HG02759 (cell line): ENCODE measurements at regions not wholly inside any gene's neighbourhood (a gene's known extent, or its start where the extent isn't known, plus 50 kb on each side); places are given as distances from the start of the nearest gene placed in this dataset.
A peak's percentile ranks its signal among the peaks of the same experiment; 100 is the strongest.

ENCODE experiments used
- ATAC-seq: cut with Tn5 transposase; IDR thresholded peaks from one replicate; pipeline ENCODE4 v1.9.1; 2021; ENCODE audit warnings: mild to moderate bottlenecking, moderate library complexity; ENCODE audit not compliant: unreplicated experiment

GRCh38 chr16:73186752-73187601 lies 139.0 kb upstream of the ZFHX3 start:
- ATAC-seq: no peak

DNA sequence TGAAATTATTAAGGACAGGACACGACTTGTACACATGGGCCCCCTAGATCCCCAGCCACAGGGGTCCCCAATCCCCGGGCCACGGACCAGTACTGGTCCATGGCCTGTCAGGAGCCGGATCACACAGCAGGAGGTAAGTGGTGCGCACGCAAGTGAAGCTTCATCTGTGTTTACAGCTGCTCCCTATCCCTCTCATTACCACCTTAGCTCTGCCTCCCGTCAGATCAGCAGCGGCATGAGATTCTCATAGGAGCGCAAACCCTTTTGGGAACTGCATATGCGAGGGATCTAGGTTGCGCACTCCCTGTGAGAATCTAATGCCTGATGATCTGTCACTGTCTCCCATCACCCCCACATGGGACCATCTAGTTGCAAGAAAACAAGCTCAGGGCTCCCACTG lies 137.8 kb upstream of the ZFHX3 start:
- ATAC-seq: no peak

- no peak for ATAC-seq
Observed at GRCh38 chr16:73183611-73184092, 135.7 kb upstream of the ZFHX3 start.

GRCh38 chr16:73179705-73180331 lies 131.9 kb upstream of the ZFHX3 start:
- ATAC-seq: peak; percentile 68

DNA sequence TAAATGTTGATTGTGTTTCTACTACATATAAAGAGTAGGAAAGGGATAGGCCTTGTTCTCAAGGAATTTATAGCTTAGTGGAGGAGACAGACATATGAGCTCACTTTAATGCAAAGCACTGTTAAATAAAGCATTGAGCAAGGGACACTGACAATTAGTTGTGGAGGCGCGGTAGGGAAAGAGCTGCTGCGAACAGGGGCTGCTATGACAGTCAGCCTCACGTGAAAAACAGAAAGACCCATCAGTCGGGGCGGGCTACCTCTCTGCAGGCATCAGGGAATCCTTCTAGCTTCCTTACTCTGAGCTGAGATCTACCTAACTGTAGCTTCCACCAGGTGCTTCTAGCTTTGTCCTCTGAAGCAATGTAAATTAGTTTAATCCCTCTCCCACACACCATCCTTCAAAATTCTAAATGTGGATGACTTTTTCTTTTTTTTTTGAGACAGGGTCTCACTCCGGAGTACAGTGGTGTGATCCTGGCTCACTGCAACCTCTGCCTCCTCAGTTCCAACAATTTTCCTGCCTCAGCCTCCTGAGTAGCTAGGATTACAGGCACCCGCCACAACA lies 129.9 kb upstream of the ZFHX3 start:
- ATAC-seq: no peak

GRCh38 chr16:73176577-73177013 lies 128.7 kb upstream of the ZFHX3 start:
- ATAC-seq: no peak

GRCh38 chr16:73172973-73173709 lies 125.2 kb upstream of the ZFHX3 start:
- ATAC-seq: no peak

DNA sequence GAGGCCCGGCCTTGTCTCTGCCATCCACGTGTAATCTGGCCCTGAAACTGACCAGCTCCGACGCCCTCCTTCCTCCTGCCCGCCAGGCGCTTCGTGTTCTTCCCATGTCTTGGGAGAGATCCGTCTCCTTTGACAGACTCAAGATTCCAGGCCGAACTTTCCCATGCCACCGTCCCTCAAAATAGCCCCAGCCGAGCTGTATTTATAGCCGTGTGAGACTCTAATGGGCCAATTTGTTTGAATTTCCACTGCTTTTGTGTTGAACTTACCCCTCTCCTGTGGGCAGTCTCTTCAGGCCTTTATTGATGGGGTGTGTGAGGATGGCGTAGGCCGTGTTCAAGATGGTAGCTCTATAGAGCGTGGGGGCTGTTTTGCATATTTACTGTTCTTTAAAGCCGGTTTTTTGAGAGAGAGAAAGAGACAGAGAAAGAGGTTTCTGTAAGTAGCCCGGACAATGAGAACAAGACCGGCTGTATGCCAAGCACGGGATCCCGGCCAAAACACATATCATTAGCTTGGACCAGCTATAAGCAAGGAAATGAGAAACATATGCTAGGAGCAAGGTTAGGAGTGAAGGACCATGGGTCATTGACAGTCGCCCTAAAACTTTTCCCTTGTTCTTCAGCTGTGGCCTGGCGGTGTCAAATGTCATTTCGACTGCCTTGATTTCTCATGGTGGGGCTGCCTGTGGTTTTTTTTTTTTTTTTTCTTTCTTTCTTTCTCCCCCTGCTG lies 124.5 kb upstream of the ZFHX3 start:
- ATAC-seq: no peak

GRCh38 chr16:73171901-73172240 lies 123.9 kb upstream of the ZFHX3 start:
- no peak for ATAC-seq

GRCh38 chr16:73171380-73171779 lies 123.5 kb upstream of the ZFHX3 start:
- ATAC-seq: no peak

DNA sequence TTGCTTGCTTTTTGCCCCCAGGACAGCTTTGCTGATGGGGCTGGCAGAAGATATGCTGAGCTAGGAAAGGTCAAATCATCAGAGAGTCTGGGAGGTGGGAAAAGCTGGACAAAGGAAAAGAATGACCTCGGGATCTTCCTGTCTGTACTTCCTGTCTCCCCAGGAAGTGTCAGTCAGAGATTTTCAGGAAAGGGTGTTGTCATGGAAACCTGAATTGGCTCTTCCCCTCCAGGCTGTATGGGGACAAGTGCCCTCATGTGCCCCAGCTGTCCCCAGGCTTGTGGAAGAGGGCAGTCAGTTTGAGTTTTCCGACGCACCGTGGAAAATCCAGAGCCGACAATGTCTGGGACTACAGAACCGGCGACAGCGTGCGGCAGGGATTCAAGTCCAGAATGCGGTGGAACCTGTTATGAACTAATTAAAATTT lies 122.7 kb upstream of the ZFHX3 start:
- no peak for ATAC-seq

GRCh38 chr16:73166947-73167550 lies 119.1 kb upstream of the ZFHX3 start:
- no peak for ATAC-seq

DNA sequence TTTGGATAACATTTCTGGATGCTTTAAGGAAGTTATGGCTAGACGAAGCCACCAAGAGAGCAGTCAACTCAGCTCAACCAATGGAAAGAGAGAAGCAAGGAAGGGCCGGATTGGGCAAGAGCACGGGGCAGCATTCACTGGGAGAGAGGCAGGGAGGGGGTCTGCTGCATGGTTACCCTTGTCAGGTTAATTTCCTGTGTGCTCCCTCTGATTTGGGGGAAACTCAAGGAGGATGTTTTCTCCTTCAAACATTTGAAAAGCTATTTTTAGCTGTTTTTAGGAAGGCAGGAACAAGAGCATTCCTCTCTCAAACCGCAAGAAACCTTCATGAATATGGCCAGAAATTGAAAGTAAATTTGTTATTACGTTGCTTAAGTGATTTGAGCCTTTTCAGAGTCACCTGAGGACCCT lies 118.5 kb upstream of the ZFHX3 start:
- ATAC-seq: no peak

GRCh38 chr16:73163238-73163815 lies 115.4 kb upstream of the ZFHX3 start:
- no peak for ATAC-seq

GRCh38 chr16:73161977-73162376 lies 114.0 kb upstream of the ZFHX3 start:
- no peak for ATAC-seq

DNA sequence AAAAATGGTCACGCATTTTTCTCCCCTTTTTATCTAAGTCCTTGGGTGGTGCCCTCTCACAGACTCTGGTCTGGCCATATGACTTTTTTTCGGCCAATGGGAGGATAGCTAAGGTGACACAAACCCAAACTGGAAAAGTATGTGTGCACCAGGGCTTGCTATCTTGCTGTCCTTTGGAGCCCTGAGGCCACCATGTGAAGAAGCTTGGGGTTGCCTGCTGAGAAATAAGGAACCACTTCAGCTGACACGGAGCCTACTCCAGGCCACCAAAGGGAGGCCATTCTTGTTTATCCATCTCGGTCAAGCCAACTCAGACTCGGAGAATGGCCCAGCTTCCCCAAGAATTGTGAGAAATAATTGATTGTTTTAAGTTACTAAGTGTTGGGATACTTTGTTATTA lies 111.4 kb upstream of the ZFHX3 start:
- no peak for ATAC-seq

- no peak for ATAC-seq
Observed at GRCh38 chr16:73157861-73158260, 109.9 kb upstream of the ZFHX3 start.

DNA sequence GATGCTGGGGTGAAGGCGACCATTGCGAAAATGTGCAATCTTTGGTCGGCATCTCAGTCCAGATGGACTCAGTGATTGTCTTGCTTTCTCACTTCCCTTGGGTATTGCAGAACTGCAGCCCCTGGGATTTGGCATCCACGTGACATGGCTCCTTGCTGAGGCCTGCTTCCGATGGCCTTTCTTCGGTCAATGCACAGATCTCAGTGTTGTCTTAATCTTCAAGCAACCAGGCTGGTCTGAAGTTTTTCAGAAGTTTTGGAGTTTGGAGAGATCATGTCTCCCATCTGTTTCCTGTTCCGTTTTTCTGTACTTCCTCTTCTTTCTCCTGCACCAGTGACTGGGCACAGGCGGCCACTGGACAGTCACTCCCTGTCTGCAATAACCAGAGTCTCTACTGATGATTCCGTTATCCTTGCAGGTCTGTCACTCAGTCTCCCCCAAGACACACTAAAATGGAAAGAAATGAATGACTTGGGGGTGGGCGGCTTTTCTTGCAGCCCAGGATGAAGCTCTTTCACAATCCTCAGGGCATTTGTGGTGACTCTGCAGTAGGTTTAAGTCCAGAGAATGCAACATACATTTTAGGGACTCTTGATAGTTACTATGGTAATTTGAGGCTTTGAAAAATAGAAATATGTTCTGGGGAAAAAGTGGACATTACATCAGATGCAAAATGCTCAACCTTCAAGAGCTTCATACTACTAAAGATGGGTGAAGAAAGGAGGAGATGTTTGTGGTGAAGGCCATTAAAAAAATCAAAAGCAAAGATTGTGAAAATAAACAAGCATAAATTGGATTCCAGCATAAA lies 106.3 kb upstream of the ZFHX3 start:
- no peak for ATAC-seq
